Activated T-cell treated with anti-CD3 and anti-CD28 coated beads, Interleukin-2, amount 50 U/mL, for 24 hours (primary cell): ENCODE measurements at regions not wholly inside any gene's neighbourhood (a gene's known extent, or its start where the extent isn't known, plus 50 kb on each side); places are given as distances from the start of the nearest gene placed in this dataset.

Source experiments
- DNase-seq: peaks from one replicate; pipeline ENCODE4 v3.0.0-alpha.2; 2020
- H3K27ac Mint-ChIP-seq: 2 replicates; pipeline ENCODE4 v1.8.0; 2020; ENCODE audit warnings: mild to moderate bottlenecking, mixed read lengths
- H3K27me3 Mint-ChIP-seq: 2 replicates; pipeline ENCODE4 v1.8.0; 2020; ENCODE audit warnings: mixed read lengths
- H3K36me3 Mint-ChIP-seq: 2 replicates; pipeline ENCODE4 v1.8.0; 2020; ENCODE audit warnings: low read depth, mixed read lengths
- H3K4me1 Mint-ChIP-seq: 2 replicates; pipeline ENCODE4 v1.8.0; 2020; ENCODE audit warnings: low read depth, mixed read lengths
- H3K4me3 Mint-ChIP-seq: 2 replicates; pipeline ENCODE4 v1.8.0; 2020; ENCODE audit warnings: mild to moderate bottlenecking, moderate library complexity, mixed read lengths
- H3K9me3 Mint-ChIP-seq: 2 replicates; pipeline ENCODE4 v1.8.0; 2020; ENCODE audit warnings: mixed read lengths

GRCh38 chr6:97656706-97657350 lies 373.8 kb upstream of the MMS22L start:
- no peaks in the 10 kb centered on the region for H3K4me1 Mint-ChIP-seq
- peaks cover 3% of the 10 kb centered on the region for H3K9me3 Mint-ChIP-seq
- no peak overlapping the region for H3K27ac Mint-ChIP-seq
- H3K36me3 Mint-ChIP-seq: no peaks in the 10 kb centered on the region
- no peak overlapping the region for H3K4me3 Mint-ChIP-seq
- no peaks in the 10 kb centered on the region for H3K27me3 Mint-ChIP-seq
- DNase-seq: no peak

GRCh38 chr6:97658090-97658489 lies 375.1 kb upstream of the MMS22L start:
- Mint-ChIP-seq H3K4me3 (no peak overlapping the region), H3K4me1 (no peaks in the 10 kb centered on the region), H3K27ac (no peak overlapping the region), H3K36me3 (no peaks in the 10 kb centered on the region), H3K27me3 (no peaks in the 10 kb centered on the region), H3K9me3 (peaks cover 3% of the 10 kb centered on the region)
- no peak for DNase-seq

- H3K4me3 Mint-ChIP-seq: no peak overlapping the region
- DNase-seq: no peak
- H3K27ac Mint-ChIP-seq: no peak overlapping the region
- no peaks in the 10 kb centered on the region for H3K27me3 Mint-ChIP-seq
- no peaks in the 10 kb centered on the region for H3K36me3 Mint-ChIP-seq
- H3K4me1 Mint-ChIP-seq: no peaks in the 10 kb centered on the region
- H3K9me3 Mint-ChIP-seq: no peaks in the 10 kb centered on the region
These were observed 380.2 kb upstream of the MMS22L start for GRCh38 chr6:97663252-97663651.

GRCh38 chr6:97665446-97665845 lies 382.4 kb upstream of the MMS22L start:
- Mint-ChIP-seq H3K36me3 (no peaks in the 10 kb centered on the region), H3K4me3 (no peak overlapping the region), H3K27ac (no peak overlapping the region), H3K9me3 (no peaks in the 10 kb centered on the region), H3K4me1 (no peaks in the 10 kb centered on the region), H3K27me3 (no peaks in the 10 kb centered on the region)
- DNase-seq: no peak

GRCh38 chr6:97666889-97667288 lies 383.9 kb upstream of the MMS22L start:
- H3K4me1 Mint-ChIP-seq: no peaks in the 10 kb centered on the region
- DNase-seq: no peak

GRCh38 chr6:97668716-97669115 lies 385.7 kb upstream of the MMS22L start:
- Mint-ChIP-seq H3K4me3 (no peak overlapping the region), H3K4me1 (no peaks in the 10 kb centered on the region), H3K36me3 (no peaks in the 10 kb centered on the region), H3K27me3 (no peaks in the 10 kb centered on the region), H3K9me3 (peaks cover 3% of the 10 kb centered on the region), H3K27ac (no peak overlapping the region)
- no peak for DNase-seq

More at GRCh38 chr6:97666889-97667288, 383.9 kb upstream of the MMS22L start:
- no peaks in the 10 kb centered on the region for H3K27me3 Mint-ChIP-seq
- H3K9me3 Mint-ChIP-seq: no peaks in the 10 kb centered on the region
- no peak overlapping the region for H3K4me3 Mint-ChIP-seq
- H3K27ac Mint-ChIP-seq: no peak overlapping the region
- H3K36me3 Mint-ChIP-seq: no peaks in the 10 kb centered on the region

- DNase-seq: no peak
- Mint-ChIP-seq H3K36me3 (no peaks in the 10 kb centered on the region), H3K27ac (no peak overlapping the region), H3K4me3 (no peak overlapping the region), H3K27me3 (no peaks in the 10 kb centered on the region), H3K9me3 (peaks cover 3% of the 10 kb centered on the region), H3K4me1 (no peaks in the 10 kb centered on the region)
These were observed 386.4 kb upstream of the MMS22L start for GRCh38 chr6:97669191-97670031.

GRCh38 chr6:97674802-97675201 lies 391.8 kb upstream of the MMS22L start:
- no peaks in the 10 kb centered on the region for H3K4me1 Mint-ChIP-seq
- no peak for DNase-seq

GRCh38 chr6:97677626-97678025 lies 394.6 kb upstream of the MMS22L start:
- H3K9me3 Mint-ChIP-seq: peaks cover 2% of the 10 kb centered on the region
- H3K36me3 Mint-ChIP-seq: no peaks in the 10 kb centered on the region
- H3K27ac Mint-ChIP-seq: no peak overlapping the region
- no peak for DNase-seq
- no peaks in the 10 kb centered on the region for H3K27me3 Mint-ChIP-seq
- no peaks in the 10 kb centered on the region for H3K4me1 Mint-ChIP-seq
- H3K4me3 Mint-ChIP-seq: no peak overlapping the region

More at GRCh38 chr6:97674802-97675201, 391.8 kb upstream of the MMS22L start:
- no peaks in the 10 kb centered on the region for H3K27me3 Mint-ChIP-seq
- no peak overlapping the region for H3K27ac Mint-ChIP-seq
- no peak overlapping the region for H3K4me3 Mint-ChIP-seq
- H3K9me3 Mint-ChIP-seq: peaks cover 3% of the 10 kb centered on the region
- H3K36me3 Mint-ChIP-seq: no peaks in the 10 kb centered on the region

GRCh38 chr6:97687916-97688315 lies 404.9 kb upstream of the MMS22L start:
- no peak overlapping the region for H3K27ac Mint-ChIP-seq
- no peak overlapping the region for H3K4me3 Mint-ChIP-seq
- no peaks in the 10 kb centered on the region for H3K4me1 Mint-ChIP-seq
- H3K9me3 Mint-ChIP-seq: no peaks in the 10 kb centered on the region
- H3K36me3 Mint-ChIP-seq: no peaks in the 10 kb centered on the region
- H3K27me3 Mint-ChIP-seq: no peaks in the 10 kb centered on the region
- no peak for DNase-seq

GRCh38 chr6:97689078-97689754 lies 406.2 kb upstream of the MMS22L start:
- Mint-ChIP-seq H3K4me3 (no peak overlapping the region), H3K36me3 (no peaks in the 10 kb centered on the region), H3K27ac (no peak overlapping the region), H3K9me3 (no peaks in the 10 kb centered on the region), H3K4me1 (no peaks in the 10 kb centered on the region), H3K27me3 (no peaks in the 10 kb centered on the region)
- no peak for DNase-seq

GRCh38 chr6:97697456-97697855 lies 414.4 kb upstream of the MMS22L start:
- no peak overlapping the region for H3K27ac Mint-ChIP-seq
- H3K4me1 Mint-ChIP-seq: no peaks in the 10 kb centered on the region
- no peak overlapping the region for H3K4me3 Mint-ChIP-seq
- H3K9me3 Mint-ChIP-seq: no peaks in the 10 kb centered on the region
- H3K27me3 Mint-ChIP-seq: no peaks in the 10 kb centered on the region
- no peak for DNase-seq
- no peaks in the 10 kb centered on the region for H3K36me3 Mint-ChIP-seq

- H3K27ac Mint-ChIP-seq: no peak overlapping the region
- no peak overlapping the region for H3K4me3 Mint-ChIP-seq
- no peaks in the 10 kb centered on the region for H3K4me1 Mint-ChIP-seq
- H3K36me3 Mint-ChIP-seq: no peaks in the 10 kb centered on the region
- H3K27me3 Mint-ChIP-seq: no peaks in the 10 kb centered on the region
- no peak for DNase-seq
- H3K9me3 Mint-ChIP-seq: no peaks in the 10 kb centered on the region
These were observed 418.8 kb upstream of the MMS22L start for GRCh38 chr6:97701801-97702200.

GRCh38 chr6:97702248-97702647 lies 419.2 kb upstream of the MMS22L start:
- DNase-seq: no peak
- Mint-ChIP-seq H3K27ac (no peak overlapping the region), H3K27me3 (no peaks in the 10 kb centered on the region), H3K9me3 (no peaks in the 10 kb centered on the region), H3K4me1 (no peaks in the 10 kb centered on the region), H3K36me3 (no peaks in the 10 kb centered on the region), H3K4me3 (no peak overlapping the region)

GRCh38 chr6:97703661-97704060 lies 420.6 kb upstream of the MMS22L start:
- H3K9me3 Mint-ChIP-seq: no peaks in the 10 kb centered on the region
- no peaks in the 10 kb centered on the region for H3K36me3 Mint-ChIP-seq
- DNase-seq: no peak
- no peaks in the 10 kb centered on the region for H3K27me3 Mint-ChIP-seq
- H3K27ac Mint-ChIP-seq: no peak overlapping the region
- no peaks in the 10 kb centered on the region for H3K4me1 Mint-ChIP-seq
- H3K4me3 Mint-ChIP-seq: no peak overlapping the region
